ENCODE measurements at regions not wholly inside any gene's neighbourhood (a gene's known extent, or its start where the extent isn't known, plus 50 kb on each side); places are given as distances from the start of the nearest gene placed in this dataset.

GRCh38 chr9:78871452-78872331 is 574.8 kb downstream of the PSAT1 start:
- no peak for TF ChIP-seq CTCF (IDR thresholded peaks at IDR 0.05)
- no peak for TF ChIP-seq EZH2 (IDR thresholded peaks at IDR 0.05)
